Neural cell (in vitro differentiated cells): ENCODE measurements at regions not wholly inside any gene's neighbourhood (a gene's known extent, or its start where the extent isn't known, plus 50 kb on each side); places are given as distances from the start of the nearest gene placed in this dataset.

ENCODE experiments used
- EP300 ChIP-seq: fragments of 450-650 bp; conservative IDR thresholded peaks from 2 replicates; pipeline ENCODE4 v1.6.1; 2014; ENCODE audit warnings: antibody characterized with exemption, mild to moderate bottlenecking, moderate library complexity; ENCODE audit not compliant: poor library complexity, severe bottlenecking
- EZH2 ChIP-seq: fragments of 200-600, 300-800 bp; shearing (Covaris generic), sonication (generic); IDR thresholded peaks from 2 replicates; pipeline ENCODE4 v1.6.1; 2014; ENCODE audit warnings: antibody characterized with exemption, low read length, borderline replicate concordance, mild to moderate bottlenecking; ENCODE audit not compliant: insufficient read depth, poor library complexity, severe bottlenecking
- MXI1 ChIP-seq: fragments of 450-650 bp; conservative IDR thresholded peaks from 2 replicates; pipeline ENCODE4 v1.6.1; 2014; ENCODE audit warnings: antibody characterized with exemption, mild to moderate bottlenecking; ENCODE audit not compliant: poor library complexity, severe bottlenecking
- POLR2AphosphoS5 ChIP-seq: IDR thresholded peaks from 2 replicates; pipeline ENCODE4 v1.6.1; 2012
- SMC3 ChIP-seq: fragments of 450-650 bp; conservative IDR thresholded peaks from 2 replicates; pipeline ENCODE4 v1.6.1; 2014; ENCODE audit warnings: antibody characterized with exemption, mild to moderate bottlenecking, moderate library complexity; ENCODE audit not compliant: poor library complexity
- TAF1 ChIP-seq: IDR thresholded peaks from 2 replicates; pipeline ENCODE4 v1.6.1; 2012; ENCODE audit warnings: low read depth
- TF ChIP-seq, protein P1 (sequence below): fragments of 450-650 bp; IDR thresholded peaks from 2 replicates; pipeline ENCODE4 v1.5.1; 2014; ENCODE audit warnings: antibody characterized with exemption, mild to moderate bottlenecking, moderate library complexity; ENCODE audit not compliant: poor library complexity, severe bottlenecking

DNA sequence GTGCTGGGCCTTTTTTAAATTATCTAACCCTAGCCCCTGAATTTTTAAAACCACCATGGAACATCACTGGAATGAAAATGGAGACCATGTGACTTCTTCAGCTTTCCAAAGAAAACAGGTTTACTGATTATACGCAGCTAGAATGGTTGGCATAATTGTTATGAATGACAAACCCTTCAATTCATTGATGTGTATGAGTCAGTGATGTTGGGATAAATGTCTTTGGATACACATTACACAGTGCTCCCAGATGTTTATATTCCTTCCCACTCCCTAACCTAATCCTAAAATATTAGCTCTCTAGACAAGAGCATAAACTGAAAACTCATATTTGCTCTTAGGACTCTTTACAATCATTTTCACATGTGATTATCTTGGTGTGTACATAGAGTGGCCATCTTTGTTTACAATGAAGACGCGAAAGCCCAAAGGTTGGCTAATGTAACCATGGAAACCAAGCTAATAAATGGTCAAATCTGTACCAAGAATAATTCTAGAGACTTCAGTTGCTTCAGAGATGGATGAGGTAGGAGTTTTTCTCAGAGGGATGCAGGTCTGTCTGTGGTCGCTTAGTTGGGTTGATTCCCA, 131.2 kb upstream of the HMHB1 start:
- TF ChIP-seq, protein P1, sequence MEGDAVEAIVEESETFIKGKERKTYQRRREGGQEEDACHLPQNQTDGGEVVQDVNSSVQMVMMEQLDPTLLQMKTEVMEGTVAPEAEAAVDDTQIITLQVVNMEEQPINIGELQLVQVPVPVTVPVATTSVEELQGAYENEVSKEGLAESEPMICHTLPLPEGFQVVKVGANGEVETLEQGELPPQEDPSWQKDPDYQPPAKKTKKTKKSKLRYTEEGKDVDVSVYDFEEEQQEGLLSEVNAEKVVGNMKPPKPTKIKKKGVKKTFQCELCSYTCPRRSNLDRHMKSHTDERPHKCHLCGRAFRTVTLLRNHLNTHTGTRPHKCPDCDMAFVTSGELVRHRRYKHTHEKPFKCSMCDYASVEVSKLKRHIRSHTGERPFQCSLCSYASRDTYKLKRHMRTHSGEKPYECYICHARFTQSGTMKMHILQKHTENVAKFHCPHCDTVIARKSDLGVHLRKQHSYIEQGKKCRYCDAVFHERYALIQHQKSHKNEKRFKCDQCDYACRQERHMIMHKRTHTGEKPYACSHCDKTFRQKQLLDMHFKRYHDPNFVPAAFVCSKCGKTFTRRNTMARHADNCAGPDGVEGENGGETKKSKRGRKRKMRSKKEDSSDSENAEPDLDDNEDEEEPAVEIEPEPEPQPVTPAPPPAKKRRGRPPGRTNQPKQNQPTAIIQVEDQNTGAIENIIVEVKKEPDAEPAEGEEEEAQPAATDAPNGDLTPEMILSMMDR = no peak
- no peak for TF ChIP-seq EP300
- TF ChIP-seq TAF1 = no peak
- TF ChIP-seq MXI1 = no peak
- no peak for TF ChIP-seq EZH2
- TF ChIP-seq POLR2AphosphoS5 = no peak
- TF ChIP-seq SMC3 = no peak
